NT2/D1 (cell line): ENCODE measurements at regions not wholly inside any gene's neighbourhood (a gene's known extent, or its start where the extent isn't known, plus 50 kb on each side); places are given as distances from the start of the nearest gene placed in this dataset.

Experiments
- SUZ12 ChIP-seq: IDR thresholded peaks from 2 replicates; pipeline ENCODE4 v1.6.1; 2011; ENCODE audit not compliant: insufficient read length, insufficient read depth; ENCODE audit errors: extremely low read depth
- YY1 ChIP-seq: IDR thresholded peaks from 2 replicates; pipeline ENCODE4 v1.6.1; 2011; ENCODE audit not compliant: insufficient read length, insufficient read depth
- ZNF274 ChIP-seq: IDR thresholded peaks from 2 replicates; pipeline ENCODE4 v1.6.1; 2011; ENCODE audit warnings: mild to moderate bottlenecking, low read depth, low read length

GRCh38 chr14:37819155-37820015, 224.0 kb downstream of the TTC6 start:
- TF ChIP-seq SUZ12, result no peak
- no peak for TF ChIP-seq YY1
- no peak for TF ChIP-seq ZNF274
